ENCODE measurements at regions not wholly inside any gene's neighbourhood (a gene's known extent, or its start where the extent isn't known, plus 50 kb on each side); places are given as distances from the start of the nearest gene placed in this dataset.

GRCh38 chr3:104604326-104605010 lies 762.2 kb upstream of the ALCAM start:
- Histone ChIP-seq H3K4me1 (ENCODE audit: control insufficient read depth in 2 of 3, insufficient read depth in 2 of 3, low read depth in 1 of 3, low read length in 3 of 3) (no peaks in the 10 kb centered on the region), H3K36me3 (ENCODE audit: control insufficient read depth in 2 of 3, insufficient read depth in 3 of 3, low read length in 3 of 3) (no peaks in the 10 kb centered on the region), H3K27me3 (ENCODE audit: control insufficient read depth, insufficient read depth, low read length) (no peaks in the 10 kb centered on the region), H3K27ac (ENCODE audit: low read depth in 2 of 2, low read length in 2 of 2) (no peak overlapping the region), H3K4me3 (ENCODE audit: low read length in 3 of 3) (no peak overlapping the region), H3K9me3 (ENCODE audit: control insufficient read depth in 2 of 3, insufficient read depth in 1 of 3, low read length in 3 of 3) (no peaks in the 10 kb centered on the region), H3K9ac (ENCODE audit: low read length in 3 of 3) (no peak overlapping the region)
- no peak for FAIRE-seq
- DNase-seq: peak in 2 of 5 donors; percentile 3 to 40
- no peak for TF ChIP-seq CTCF (IDR thresholded peaks at IDR 0.05; ENCODE audit: borderline replicate concordance, extremely low read depth, insufficient read depth)
- intact Hi-C loops (cut with DNase I): no loop called here

DNA sequence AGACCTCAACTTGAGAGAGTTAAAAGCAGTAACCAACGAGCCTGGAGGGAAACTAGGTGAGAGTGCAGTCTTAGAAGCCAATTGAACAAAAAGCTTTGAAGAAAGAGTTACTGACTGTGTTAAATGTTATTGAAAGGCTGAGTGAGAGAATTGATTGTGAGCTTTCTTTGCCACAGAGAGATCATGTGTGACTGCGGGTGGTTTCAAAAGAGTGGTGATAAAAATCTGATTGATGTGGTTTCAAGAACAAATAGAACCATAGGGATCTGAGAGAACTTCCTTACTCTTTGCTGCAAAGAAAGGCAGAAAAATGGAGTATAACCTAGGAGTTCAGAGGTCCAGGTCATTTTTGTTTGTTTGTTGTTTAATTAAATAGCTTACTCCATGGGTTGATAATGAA lies 759.9 kb upstream of the ALCAM start:
- Histone ChIP-seq H3K4me1 (ENCODE audit: control insufficient read depth in 2 of 3, insufficient read depth in 2 of 3, low read depth in 1 of 3, low read length in 3 of 3) (no peaks in the 10 kb centered on the region), H3K4me3 (ENCODE audit: low read length in 3 of 3) (no peak overlapping the region), H3K9ac (ENCODE audit: low read length in 3 of 3) (no peak overlapping the region), H3K27ac (ENCODE audit: low read depth in 2 of 2, low read length in 2 of 2) (no peak overlapping the region), H3K9me3 (ENCODE audit: control insufficient read depth in 2 of 3, insufficient read depth in 1 of 3, low read length in 3 of 3) (no peaks in the 10 kb centered on the region), H3K36me3 (ENCODE audit: control insufficient read depth in 2 of 3, insufficient read depth in 3 of 3, low read length in 3 of 3) (no peaks in the 10 kb centered on the region), H3K27me3 (ENCODE audit: control insufficient read depth, insufficient read depth, low read length) (no peaks in the 10 kb centered on the region)
- DNase-seq: no peak
- no peak for TF ChIP-seq CTCF (IDR thresholded peaks at IDR 0.05; ENCODE audit: borderline replicate concordance, extremely low read depth, insufficient read depth)
- intact Hi-C loops (cut with DNase I): no loop called here
- FAIRE-seq: no peak

- no peak for DNase-seq
- H3K4me1 ChIP-seq (ENCODE audit: control insufficient read depth in 2 of 3, insufficient read depth in 2 of 3, low read depth in 1 of 3, low read length in 3 of 3): no peaks in the 10 kb centered on the region
- no peak overlapping the region for H3K27ac ChIP-seq (ENCODE audit: low read depth in 2 of 2, low read length in 2 of 2)
These were observed 755.7 kb upstream of the ALCAM start for GRCh38 chr3:104610730-104611652.

More at GRCh38 chr3:104610730-104611652, 755.7 kb upstream of the ALCAM start:
- no peak for FAIRE-seq
- H3K9ac ChIP-seq (ENCODE audit: low read length in 3 of 3): no peak overlapping the region
- no peaks in the 10 kb centered on the region for H3K36me3 ChIP-seq (ENCODE audit: control insufficient read depth in 2 of 3, insufficient read depth in 3 of 3, low read length in 3 of 3)
- no peak for TF ChIP-seq CTCF (IDR thresholded peaks at IDR 0.05; ENCODE audit: borderline replicate concordance, extremely low read depth, insufficient read depth)
- H3K9me3 ChIP-seq (ENCODE audit: control insufficient read depth in 2 of 3, insufficient read depth in 1 of 3, low read length in 3 of 3): no peaks in the 10 kb centered on the region
- H3K4me3 ChIP-seq (ENCODE audit: low read length in 3 of 3): no peak overlapping the region
- intact Hi-C loops (cut with DNase I): no loop called here
- H3K27me3 ChIP-seq (ENCODE audit: control insufficient read depth, insufficient read depth, low read length): no peaks in the 10 kb centered on the region
